B cell (primary cell): ENCODE measurements at regions not wholly inside any gene's neighbourhood (a gene's known extent, or its start where the extent isn't known, plus 50 kb on each side); places are given as distances from the start of the nearest gene placed in this dataset.

ENCODE experiments used
- ATAC-seq: fragments of 200-7000 bp; cut with Tn5 transposase; one replicate; pipeline ENCODE4 v1.10.0; 2021; ENCODE audit warnings: low read depth, mild to moderate bottlenecking, moderate number of reproducible peaks, moderate library complexity
- CTCF ChIA-PET: fragments of 350-600 bp; sonication (Branson Sonifier 250); formaldehyde crosslinking; loops from one replicate; lab custom pipeline; 2021; ENCODE audit warnings: antibody characterized with exemption, inconsistent platforms; lab: Charles Lee
- POLR2A ChIA-PET: fragments of 350-600 bp; sonication (Branson Sonifier 250); formaldehyde crosslinking; loops from one replicate; lab custom pipeline; 2021; ENCODE audit warnings: antibody characterized with exemption; lab: Charles Lee
- DNase-seq: peaks from one replicate; pipeline ENCODE4 v3.0.0; 2013
- H2AFZ ChIP-seq: 2 replicates; pipeline ENCODE4 v1.6.1; 2012; ENCODE audit warnings: mild to moderate bottlenecking, low read depth, low read length; ENCODE audit not compliant: insufficient read depth, poor library complexity, severe bottlenecking
- H3K27ac ChIP-seq, 2 donors: 1 replicate in 1 of 2; 2 replicates in 1 of 2; pipeline ENCODE4 v1.5.1; 2012 to 2013; ENCODE audit warnings: low read length in 2 of 2, mild to moderate bottlenecking in 2 of 2, moderate library complexity in 1 of 2
- H3K27me3 ChIP-seq, 4 experiments: fragments of 200-600 bp in 1 of 4; sonication (generic) in 1 of 4; replicated peaks in 1 of 4; 1 replicate in 2 of 4; 2 replicates in 2 of 4; pipeline versions ENCODE4 v1.6.1 to v1.7.0; 2013 to 2016; ENCODE audit warnings: low read length in 3 of 4, mild to moderate bottlenecking in 2 of 4, mixed read lengths in 1 of 4, moderate library complexity in 1 of 4; ENCODE audit not compliant: insufficient read depth in 4 of 4, control insufficient read depth in 3 of 4; ENCODE audit errors: control extremely low read depth in 1 of 4
- H3K36me3 ChIP-seq, 2 experiments: replicated peaks in 1 of 2; 1 replicate in 1 of 2; 2 replicates in 1 of 2; pipeline versions ENCODE4 v1.6.1 to v1.7.1; 2013; ENCODE audit warnings: low read length in 1 of 2; ENCODE audit not compliant: insufficient read depth in 2 of 2, control insufficient read depth in 1 of 2; ENCODE audit errors: control extremely low read depth in 1 of 2, extremely low read depth in 1 of 2
- H3K4me1 ChIP-seq, 2 donors: fragments of 200-600 bp in 1 of 2; sonication (generic) in 1 of 2; 1 replicate in 1 of 2; 2 replicates in 1 of 2; pipeline versions ENCODE4 v1.5.1 to v1.6.1; 2013 to 2017; ENCODE audit warnings: low read length in 2 of 2; ENCODE audit not compliant: control insufficient read depth in 2 of 2, insufficient read depth in 2 of 2
- H3K4me2 ChIP-seq: replicated peaks from 2 replicates; pipeline ENCODE3; 2012; ENCODE audit warnings: mild to moderate bottlenecking, low read depth, low read length; ENCODE audit not compliant: poor library complexity, severe bottlenecking
- H3K4me3 ChIP-seq, 5 experiments: fragments of 200-600 bp in 1 of 5; sonication (generic) in 1 of 5; 1 replicate in 3 of 5; 2 replicates in 2 of 5; pipeline versions ENCODE4 v1.5.1 to v1.7.0; 2011 to 2016; ENCODE audit warnings: low read length in 4 of 5, mild to moderate bottlenecking in 4 of 5, low read depth in 2 of 5, control low read depth in 1 of 5, moderate library complexity in 1 of 5; ENCODE audit not compliant: insufficient read depth in 1 of 5; ENCODE audit errors: control extremely low read depth in 1 of 5, extremely low read depth in 1 of 5
- H3K79me2 ChIP-seq: fragments of 200-600 bp; sonication (generic); one replicate; pipeline ENCODE4 v1.6.0; 2016; ENCODE audit warnings: low read length; ENCODE audit not compliant: control insufficient read depth, insufficient read depth
- H3K9ac ChIP-seq: fragments of 200-600 bp; sonication (generic); 2 replicates; pipeline ENCODE4 v1.6.1; 2017; ENCODE audit warnings: mild to moderate bottlenecking, low read length, moderate library complexity
- H3K9me3 ChIP-seq, 3 donors: one replicate each; pipeline versions ENCODE4 v1.6.1 to v1.7.1; 2013; ENCODE audit warnings: low read length in 2 of 3; ENCODE audit not compliant: control insufficient read depth in 2 of 3, insufficient read depth in 1 of 3; ENCODE audit errors: control extremely low read depth in 1 of 3
- H4K20me1 ChIP-seq: 2 replicates; pipeline ENCODE4 v1.6.0; 2012; ENCODE audit warnings: mild to moderate bottlenecking, low read length; ENCODE audit not compliant: insufficient read depth, control insufficient read depth, poor library complexity, severe bottlenecking
- H3K27ac Mint-ChIP-seq: one replicate; pipeline ENCODE4 v1.8.0; 2021; ENCODE audit warnings: mixed read lengths
- H3K27me3 Mint-ChIP-seq: one replicate; pipeline ENCODE4 v1.8.0; 2021; ENCODE audit warnings: mixed read lengths
- H3K4me1 Mint-ChIP-seq: one replicate; pipeline ENCODE4 v1.8.0; 2021; ENCODE audit warnings: mixed read lengths
- H3K4me3 Mint-ChIP-seq: one replicate; pipeline ENCODE4 v1.8.0; 2021; ENCODE audit warnings: mixed read lengths
- H3K9me3 Mint-ChIP-seq: one replicate; pipeline ENCODE4 v1.8.0; 2022; ENCODE audit warnings: mixed read lengths; ENCODE audit not compliant: insufficient read depth
- CTCF ChIP-seq: fragments of 200-600 bp; IDR thresholded peaks from one replicate; pipeline ENCODE4 v1.8.0; 2022; ENCODE audit warnings: antibody characterized with exemption, mild to moderate bottlenecking
- EZH2 ChIP-seq: IDR thresholded peaks from 2 replicates; pipeline ENCODE4 v1.6.1; 2012; ENCODE audit warnings: borderline replicate concordance, low read depth, mild to moderate bottlenecking, moderate library complexity, low read length; ENCODE audit not compliant: insufficient read depth, poor library complexity, severe bottlenecking
- WGBS: methylation state at CpG from one replicate; pipeline ENCODE4 v1.1.5; 2013; ENCODE audit warnings: missing lambda C conversion rate; ENCODE audit not compliant: insufficient coverage; 5-methylcytosine and 5-hydroxymethylcytosine counted together
- intact Hi-C: fragments of 100-400 bp; cut with micrococcal nuclease; formaldehyde crosslinking; loops from one replicate; pipeline ENCODE4 v1.10.0; 2022

DNA sequence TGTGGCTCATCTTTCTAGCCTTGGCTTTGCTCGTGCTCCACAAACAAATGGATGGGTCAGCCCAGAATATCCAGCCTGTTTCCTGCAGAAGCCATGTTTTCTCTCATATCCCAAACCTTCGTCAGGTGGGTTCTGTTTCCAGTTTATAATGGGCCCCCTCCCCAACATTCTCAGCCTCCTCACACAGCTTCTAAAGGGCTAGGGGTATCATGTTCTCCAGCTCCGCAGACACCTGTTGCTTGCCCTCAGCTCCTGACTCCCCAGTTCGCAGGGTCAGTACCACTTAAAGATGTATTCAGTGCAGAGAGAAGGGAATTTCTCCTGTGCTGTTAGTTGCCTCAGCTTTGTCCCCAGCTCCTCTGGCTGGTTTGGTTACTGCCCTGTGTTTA is 447.3 kb upstream of the JARID2 start:
- no peaks in the 10 kb centered on the region for H3K36me3 ChIP-seq
- no peak for ATAC-seq
- H3K9me3 ChIP-seq = peaks cover 0 to 5% (median 4%) of the 10 kb centered on the region in 3 donors
- H3K4me1 ChIP-seq = peaks cover 0 to 5% of the 10 kb centered on the region in 2 donors
- H2AFZ ChIP-seq = no peak overlapping the region
- H3K27ac Mint-ChIP-seq = no peak overlapping the region
- peaks cover 7% of the 10 kb centered on the region for H3K4me1 Mint-ChIP-seq
- no peak overlapping the region for H3K4me3 Mint-ChIP-seq
- WGBS = 94% methylated on average over 1 of the region's 4 CpGs
- CTCF ChIA-PET = no interaction called here
- H4K20me1 ChIP-seq = no peaks in the 10 kb centered on the region
- intact Hi-C loops = no loop called here
- H3K9ac ChIP-seq = no peak overlapping the region
- no peaks in the 10 kb centered on the region for H3K27me3 ChIP-seq
- no peaks in the 10 kb centered on the region for H3K79me2 ChIP-seq
- no peak overlapping the region for H3K4me2 ChIP-seq
- H3K4me3 ChIP-seq = no peak overlapping the region
- no peak overlapping the region for H3K27ac ChIP-seq
- peaks cover 3% of the 10 kb centered on the region for H3K9me3 Mint-ChIP-seq
- H3K27me3 Mint-ChIP-seq = no peaks in the 10 kb centered on the region
- POLR2A ChIA-PET = no interaction called here
- TF ChIP-seq CTCF (no peak), EZH2 (no peak)
- DNase-seq = no peak

DNA sequence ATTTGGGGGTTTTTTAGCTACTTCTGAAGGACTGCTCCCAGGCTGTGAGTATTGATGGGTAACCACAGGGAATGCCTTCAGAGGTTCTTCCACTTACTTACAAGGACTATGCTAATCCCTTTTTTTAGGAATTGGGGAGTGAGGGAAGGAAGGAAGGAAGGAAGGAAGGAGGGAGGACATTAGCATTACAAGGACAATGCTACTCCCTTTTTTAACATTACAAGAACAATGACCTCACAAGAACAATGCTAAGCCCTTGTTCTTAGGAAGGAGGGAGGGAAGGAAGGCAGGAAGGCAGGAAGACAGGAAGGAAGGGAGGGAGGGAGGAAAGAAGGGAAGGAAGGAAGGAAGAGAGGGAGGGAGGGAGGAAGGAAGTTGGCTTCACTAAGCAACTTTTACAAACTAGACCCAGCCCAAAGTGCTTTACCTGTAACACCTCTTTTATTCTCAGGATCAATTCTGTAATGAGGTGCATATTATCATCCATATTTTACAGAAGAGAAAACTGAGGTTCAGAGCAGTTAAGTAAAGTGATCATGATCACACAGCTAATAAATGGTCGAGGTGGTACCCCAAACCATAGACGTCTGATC is 446.8 kb upstream of the JARID2 start:
- TF ChIP-seq CTCF (no peak), EZH2 (no peak)
- POLR2A ChIA-PET = no interaction called here
- H3K79me2 ChIP-seq = no peaks in the 10 kb centered on the region
- DNase-seq (no peak), ATAC-seq (no peak)
- Mint-ChIP-seq H3K4me1 (peaks cover 7% of the 10 kb centered on the region), H3K27me3 (no peaks in the 10 kb centered on the region), H3K4me3 (no peak overlapping the region), H3K27ac (no peak overlapping the region), H3K9me3 (peaks cover 3% of the 10 kb centered on the region)
- WGBS = no CpG with 5 or more reads among the region's 2 CpGs
- H3K4me3 ChIP-seq = no peak overlapping the region
- H3K4me1 ChIP-seq = peaks cover 0 to 5% of the 10 kb centered on the region in 2 donors
- H3K9me3 ChIP-seq = peaks cover 0 to 5% (median 4%) of the 10 kb centered on the region in 3 donors
- no peak overlapping the region for H3K27ac ChIP-seq
- H2AFZ ChIP-seq = no peak overlapping the region
- H4K20me1 ChIP-seq = no peaks in the 10 kb centered on the region
- CTCF ChIA-PET = no interaction called here
- no peaks in the 10 kb centered on the region for H3K36me3 ChIP-seq
- no peak overlapping the region for H3K9ac ChIP-seq
- no peaks in the 10 kb centered on the region for H3K27me3 ChIP-seq
- intact Hi-C loops = no loop called here
- no peak overlapping the region for H3K4me2 ChIP-seq
